ENCODE measurements at regions not wholly inside any gene's neighbourhood (a gene's known extent, or its start where the extent isn't known, plus 50 kb on each side); places are given as distances from the start of the nearest gene placed in this dataset.
"Not testable (repeated sequence)": the region's sequence is repeated elsewhere in the genome, so short reads cannot be mapped to it uniquely, and the experiment has no call there.

GRCh38 chr16:9593440-9593839, 502.0 kb downstream of the HAPSTR1 start:
- no peak for DNase-seq (ENCODE audit: low spot score)

- DNase-seq (ENCODE audit: low spot score): no peak
Observed at GRCh38 chr16:9594047-9594446, 502.6 kb downstream of the HAPSTR1 start.

DNA sequence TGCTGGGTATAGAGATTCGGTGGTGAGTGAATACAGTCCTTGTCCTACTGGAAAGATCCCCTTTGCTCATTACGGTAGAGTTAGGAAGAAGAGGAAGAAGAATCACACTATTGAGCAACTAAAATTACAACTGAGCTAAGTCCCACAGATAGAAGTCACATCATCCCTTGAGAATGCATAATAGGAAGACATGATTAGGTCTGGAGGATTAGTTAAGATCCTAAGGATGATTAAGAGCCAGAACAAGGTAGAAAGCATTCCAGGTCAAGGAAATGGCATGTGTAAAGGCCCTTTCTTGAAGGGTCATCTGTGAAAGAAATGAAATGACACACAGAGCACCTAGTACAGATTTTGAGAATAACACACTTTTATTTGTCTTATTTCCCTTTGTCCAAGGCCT, 503.5 kb downstream of the HAPSTR1 start:
- no peak for DNase-seq (ENCODE audit: low spot score)

- DNase-seq (ENCODE audit: low spot score): no peak
Observed at GRCh38 chr16:9595393-9595792, 503.9 kb downstream of the HAPSTR1 start.

- no peak for DNase-seq (ENCODE audit: low spot score)
Observed at GRCh38 chr16:9596788-9597187, 505.3 kb downstream of the HAPSTR1 start.

- no peak for DNase-seq (ENCODE audit: low spot score)
Observed at GRCh38 chr16:9597967-9598730, 506.7 kb downstream of the HAPSTR1 start.

- no peak for DNase-seq (ENCODE audit: low spot score)
Observed at GRCh38 chr16:9598731-9599083, 507.3 kb downstream of the HAPSTR1 start.

DNA sequence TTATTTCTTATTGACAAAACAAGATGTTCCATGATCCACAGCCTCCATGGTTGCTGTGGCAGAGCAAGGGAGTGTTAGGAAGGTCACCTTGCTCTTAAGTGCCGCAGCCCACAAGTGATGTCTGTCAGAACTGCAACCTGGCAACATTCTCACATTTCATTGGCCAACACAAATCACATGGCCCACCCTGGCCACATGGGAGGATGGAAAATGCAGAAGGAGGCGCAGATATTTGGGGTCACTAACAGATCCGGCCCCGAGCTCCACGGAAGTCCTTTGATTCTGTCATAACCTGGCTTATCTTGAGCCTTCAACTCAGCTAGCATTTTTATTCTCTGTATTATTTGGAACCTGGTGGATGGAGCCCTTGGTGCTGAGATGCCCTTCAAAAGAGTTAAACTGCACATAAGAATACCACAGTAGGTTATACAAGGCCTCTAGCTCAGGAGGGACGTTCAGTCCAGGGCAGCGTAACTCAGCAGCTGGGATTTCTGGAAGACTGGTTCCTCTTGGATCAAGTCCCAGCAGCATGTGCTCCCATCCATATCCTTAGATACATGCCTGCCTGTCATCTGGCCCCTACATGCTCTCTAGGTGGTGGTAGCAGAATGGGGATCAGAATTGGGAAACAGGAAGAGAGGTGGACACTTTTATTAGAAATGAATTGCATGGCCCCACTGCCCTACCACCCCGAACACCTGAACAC, 508.1 kb downstream of the HAPSTR1 start:
- no peak for DNase-seq (ENCODE audit: low spot score)

DNA sequence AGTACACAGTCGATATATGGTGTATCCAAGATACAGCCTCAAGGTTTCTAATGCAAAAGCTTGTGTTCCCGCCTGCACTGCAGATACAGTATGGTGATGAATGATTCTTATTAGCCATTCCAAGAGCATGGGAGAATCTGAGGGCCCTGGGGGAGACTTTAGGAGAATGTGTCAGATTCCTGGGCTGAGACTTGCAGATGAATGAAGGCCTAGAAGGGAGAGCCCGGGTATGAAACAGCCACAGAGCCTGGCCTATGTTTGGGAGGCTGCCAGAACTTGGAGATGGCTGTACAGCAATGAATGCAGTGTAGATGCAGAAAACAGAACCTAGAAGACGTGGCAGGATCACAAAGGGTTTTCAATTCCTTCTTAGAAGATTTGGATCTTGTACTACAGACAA, 510.7 kb downstream of the HAPSTR1 start:
- DNase-seq (ENCODE audit: low spot score): no peak

DNA sequence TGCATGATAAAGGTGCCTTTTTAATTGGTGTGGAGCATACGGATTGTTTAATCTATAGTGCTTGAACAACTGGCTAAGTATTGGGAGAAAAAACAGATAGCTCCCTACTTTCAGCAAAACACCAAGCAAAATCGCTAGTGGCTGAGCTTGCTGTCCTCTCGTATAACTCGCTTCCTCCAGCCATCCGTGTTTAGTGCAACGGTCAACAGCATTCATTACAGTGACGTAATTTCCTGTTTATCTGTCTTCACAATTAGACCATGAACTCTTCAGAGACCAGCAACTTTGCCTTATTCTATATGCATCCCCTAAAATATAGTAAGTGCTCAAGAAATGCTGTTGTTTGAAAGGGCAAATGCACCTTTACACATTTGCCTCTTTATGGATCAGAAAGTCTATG, 511.9 kb downstream of the HAPSTR1 start:
- DNase-seq (ENCODE audit: low spot score): no peak

GRCh38 chr16:9607515-9608230, 516.2 kb downstream of the HAPSTR1 start:
- DNase-seq (ENCODE audit: low spot score): peak; percentile 29

DNA sequence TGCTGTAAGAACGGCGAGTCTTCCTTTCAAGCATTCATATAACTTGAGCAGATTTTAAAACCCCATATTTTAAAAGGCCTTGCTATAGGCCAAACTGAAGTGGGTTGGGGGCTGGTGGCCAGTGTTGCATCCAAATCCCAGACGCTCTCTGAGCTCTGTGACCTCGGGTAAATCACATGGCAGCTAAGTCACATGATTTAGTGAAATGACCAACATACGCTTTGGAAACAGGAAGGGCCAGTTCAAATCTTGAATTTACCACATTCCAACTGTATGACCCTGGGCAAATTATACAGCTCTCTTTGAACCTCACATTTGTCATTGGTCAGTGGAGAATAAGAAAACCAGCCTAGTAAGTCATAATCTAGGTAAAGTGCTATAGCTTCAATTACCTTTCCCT, 519.3 kb downstream of the HAPSTR1 start:
- DNase-seq (ENCODE audit: low spot score): no peak

GRCh38 chr16:9612267-9612666, 520.8 kb downstream of the HAPSTR1 start:
- no peak for DNase-seq (ENCODE audit: low spot score)

DNA sequence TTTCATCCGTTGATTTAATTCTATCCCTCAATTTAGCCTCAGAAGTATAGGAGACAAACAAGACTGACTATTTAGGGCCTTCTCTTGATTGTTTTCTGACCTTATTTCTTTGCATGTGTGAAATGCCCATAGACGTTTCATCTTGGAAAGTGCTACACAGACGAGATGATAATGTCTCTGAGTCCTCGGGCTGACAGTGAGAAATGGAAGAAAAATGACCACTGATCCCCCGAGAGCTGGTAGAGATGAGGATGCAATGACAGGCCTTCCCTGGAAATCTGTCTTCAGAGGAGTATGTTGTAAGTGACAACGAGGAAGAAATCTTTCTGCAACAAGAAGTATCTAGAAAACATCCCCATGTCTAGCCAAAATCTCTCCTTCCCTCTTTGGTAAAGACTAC, 522.9 kb downstream of the HAPSTR1 start:
- no peak for DNase-seq (ENCODE audit: low spot score)

- no peak for DNase-seq (ENCODE audit: low spot score)
Observed at GRCh38 chr16:9622268-9622667, 530.8 kb downstream of the HAPSTR1 start.

- DNase-seq (ENCODE audit: low spot score): no peak
Observed at GRCh38 chr16:9625122-9625521, 533.7 kb downstream of the HAPSTR1 start.

- DNase-seq (ENCODE audit: low spot score): no peak
Observed at GRCh38 chr16:9627427-9627826, 536.0 kb downstream of the HAPSTR1 start.

GRCh38 chr16:9630119-9630518, 538.7 kb downstream of the HAPSTR1 start:
- DNase-seq (ENCODE audit: low spot score): no peak

GRCh38 chr16:9630985-9631384, 539.5 kb downstream of the HAPSTR1 start:
- DNase-seq (ENCODE audit: low spot score): no peak

- no peak for DNase-seq (ENCODE audit: low spot score)
Observed at GRCh38 chr16:9633844-9634243, 542.4 kb downstream of the HAPSTR1 start.

- DNase-seq (ENCODE audit: low spot score): not testable (repeated sequence)
Observed at GRCh38 chr16:9635150-9635720, 543.8 kb downstream of the HAPSTR1 start.

- DNase-seq (ENCODE audit: low spot score): no peak
Observed at GRCh38 chr16:9644258-9644657, 538.0 kb downstream of the GRIN2A start.

GRCh38 chr16:9645911-9646310, 536.3 kb downstream of the GRIN2A start:
- no peak for DNase-seq (ENCODE audit: low spot score)

Measured in RKO (cell line).